Activated CD4-positive, alpha-beta T cell treated with anti-CD3 and anti-CD28 coated beads, Interleukin-2, amount 10 ng/mL, durations not matched to agents 24 days and 14 days (primary cell): ENCODE measurements at regions not wholly inside any gene's neighbourhood (a gene's known extent, or its start where the extent isn't known, plus 50 kb on each side); places are given as distances from the start of the nearest gene placed in this dataset.

ENCODE experiments used
- DNase-seq: peaks from one replicate; pipeline ENCODE4 v3.0.0; 2022
- H3K27ac Mint-ChIP-seq: one replicate; pipeline ENCODE4 v1.8.0; 2022; ENCODE audit warnings: mild to moderate bottlenecking, mixed read lengths
- H3K27me3 Mint-ChIP-seq: one replicate; pipeline ENCODE4 v1.8.0; 2022; ENCODE audit warnings: mixed read lengths
- H3K36me3 Mint-ChIP-seq: one replicate; pipeline ENCODE4 v1.8.0; 2022; ENCODE audit warnings: low read depth, mild to moderate bottlenecking, mixed read lengths
- H3K4me1 Mint-ChIP-seq: one replicate; pipeline ENCODE4 v1.8.0; 2021; ENCODE audit warnings: mixed read lengths
- H3K4me3 Mint-ChIP-seq: one replicate; pipeline ENCODE4 v1.8.0; 2022; ENCODE audit warnings: mild to moderate bottlenecking, moderate library complexity, mixed read lengths
- H3K9me3 Mint-ChIP-seq: one replicate; pipeline ENCODE4 v1.8.0; 2021; ENCODE audit warnings: mixed read lengths
- intact Hi-C: fragments of 100-400 bp; cut with micrococcal nuclease; formaldehyde crosslinking; loops from one replicate; pipeline ENCODE4 v1.15.1; 2023

GRCh38 chr2:8579485-8580085 lies 102.3 kb upstream of the ID2 start:
- Mint-ChIP-seq H3K4me3 (no peak overlapping the region), H3K27ac (no peak overlapping the region), H3K4me1 (peaks cover 45% of the 10 kb centered on the region), H3K27me3 (peaks cover 3% of the 10 kb centered on the region), H3K36me3 (no peaks in the 10 kb centered on the region), H3K9me3 (no peaks in the 10 kb centered on the region)
- no peak for DNase-seq
- intact Hi-C loops, result no loop called here

- Mint-ChIP-seq H3K4me3 (no peak overlapping the region), H3K36me3 (no peaks in the 10 kb centered on the region), H3K27ac (peak overlapping the region; percentile 77), H3K4me1 (peaks cover 39% of the 10 kb centered on the region), H3K27me3 (peaks cover 3% of the 10 kb centered on the region), H3K9me3 (no peaks in the 10 kb centered on the region)
- intact Hi-C loops, result no loop called here
- no peak for DNase-seq
These were observed 101.3 kb upstream of the ID2 start for GRCh38 chr2:8580316-8581233.

- Mint-ChIP-seq H3K36me3 (no peaks in the 10 kb centered on the region), H3K27ac (peak overlapping the region; percentile 77), H3K4me1 (peaks cover 39% of the 10 kb centered on the region), H3K4me3 (no peak overlapping the region), H3K9me3 (no peaks in the 10 kb centered on the region), H3K27me3 (peaks cover 3% of the 10 kb centered on the region)
- intact Hi-C loops, result no loop called here
- DNase-seq, result no peak
These were observed 100.7 kb upstream of the ID2 start for GRCh38 chr2:8581234-8581561.

- Mint-ChIP-seq H3K4me1 (peaks cover 39% of the 10 kb centered on the region), H3K36me3 (no peaks in the 10 kb centered on the region), H3K27ac (no peak overlapping the region), H3K9me3 (no peaks in the 10 kb centered on the region), H3K4me3 (no peak overlapping the region), H3K27me3 (peaks cover 3% of the 10 kb centered on the region)
- no peak for DNase-seq
- intact Hi-C loops, result no loop called here
These were observed 100.2 kb upstream of the ID2 start for GRCh38 chr2:8581601-8582041.

GRCh38 chr2:8582191-8582590 lies 99.7 kb upstream of the ID2 start:
- Mint-ChIP-seq H3K9me3 (no peaks in the 10 kb centered on the region), H3K4me1 (peaks cover 33% of the 10 kb centered on the region), H3K4me3 (no peak overlapping the region), H3K27me3 (peaks cover 3% of the 10 kb centered on the region), H3K27ac (no peak overlapping the region), H3K36me3 (no peaks in the 10 kb centered on the region)
- intact Hi-C loops, result no loop called here
- DNase-seq, result no peak

GRCh38 chr2:8582651-8583399 lies 99.0 kb upstream of the ID2 start:
- no peak for DNase-seq
- H3K4me3 Mint-ChIP-seq, result no peak overlapping the region
- peaks cover 36% of the 10 kb centered on the region for H3K4me1 Mint-ChIP-seq
- H3K36me3 Mint-ChIP-seq, result no peaks in the 10 kb centered on the region
- peak overlapping the region; percentile 29 for H3K27ac Mint-ChIP-seq
- H3K27me3 Mint-ChIP-seq, result peaks cover 3% of the 10 kb centered on the region
- H3K9me3 Mint-ChIP-seq, result no peaks in the 10 kb centered on the region
- intact Hi-C loops, result no loop called here

GRCh38 chr2:8583400-8584173 lies 98.3 kb upstream of the ID2 start:
- H3K4me3 Mint-ChIP-seq, result peak overlapping the region; percentile 55
- H3K27me3 Mint-ChIP-seq, result peaks cover 2% of the 10 kb centered on the region
- peak; percentile 86 for DNase-seq
- H3K9me3 Mint-ChIP-seq, result no peaks in the 10 kb centered on the region
- peaks cover 40% of the 10 kb centered on the region for H3K4me1 Mint-ChIP-seq
- intact Hi-C loops, result no loop called here
- no peak overlapping the region for H3K27ac Mint-ChIP-seq
- H3K36me3 Mint-ChIP-seq, result no peaks in the 10 kb centered on the region

- intact Hi-C loops, result loop anchor here (5.0 kb wide), 1 partner anchor 97 kb away; no protein-coding TSS in a partner anchor
- H3K4me1 Mint-ChIP-seq, result peaks cover 44% of the 10 kb centered on the region
- no peaks in the 10 kb centered on the region for H3K9me3 Mint-ChIP-seq
- peaks cover 5% of the 10 kb centered on the region for H3K27me3 Mint-ChIP-seq
- no peak for DNase-seq
- H3K27ac Mint-ChIP-seq, result no peak overlapping the region
- peak overlapping the region; percentile 55 for H3K4me3 Mint-ChIP-seq
- H3K36me3 Mint-ChIP-seq, result no peaks in the 10 kb centered on the region
These were observed 97.4 kb upstream of the ID2 start for GRCh38 chr2:8584174-8585066.

- Mint-ChIP-seq H3K27me3 (peaks cover 15% of the 10 kb centered on the region), H3K27ac (peak overlapping the region; percentile 58), H3K9me3 (no peaks in the 10 kb centered on the region), H3K4me1 (peaks cover 36% of the 10 kb centered on the region), H3K4me3 (peak overlapping the region; percentile 17), H3K36me3 (no peaks in the 10 kb centered on the region)
- DNase-seq, result no peak
- intact Hi-C loops, result loop anchor here (1.0 to 5.0 kb wide), 3 partner anchors 43 to 99 kb away; no protein-coding TSS in a partner anchor
These were observed 95.3 kb upstream of the ID2 start for GRCh38 chr2:8586457-8587051.

GRCh38 chr2:8587251-8587791 lies 94.5 kb upstream of the ID2 start:
- H3K27ac Mint-ChIP-seq, result no peak overlapping the region
- peak overlapping the region; percentile 32 for H3K4me3 Mint-ChIP-seq
- H3K4me1 Mint-ChIP-seq, result peaks cover 36% of the 10 kb centered on the region
- H3K36me3 Mint-ChIP-seq, result no peaks in the 10 kb centered on the region
- no peaks in the 10 kb centered on the region for H3K9me3 Mint-ChIP-seq
- no peak for DNase-seq
- intact Hi-C loops, result loop anchor here (2.0 to 5.0 kb wide), 2 partner anchors 93 to 100 kb away; no protein-coding TSS in a partner anchor
- peaks cover 18% of the 10 kb centered on the region for H3K27me3 Mint-ChIP-seq

GRCh38 chr2:8587920-8588830 lies 93.7 kb upstream of the ID2 start:
- Mint-ChIP-seq H3K4me3 (no peak overlapping the region), H3K27ac (no peak overlapping the region), H3K9me3 (no peaks in the 10 kb centered on the region), H3K4me1 (peaks cover 35% of the 10 kb centered on the region), H3K36me3 (no peaks in the 10 kb centered on the region), H3K27me3 (peaks cover 20% of the 10 kb centered on the region)
- no peak for DNase-seq
- intact Hi-C loops, result loop anchor here (2.0 to 5.0 kb wide), 2 partner anchors 93 to 101 kb away; no protein-coding TSS in a partner anchor
